ENCODE measurements at regions not wholly inside any gene's neighbourhood (a gene's known extent, or its start where the extent isn't known, plus 50 kb on each side); places are given as distances from the start of the nearest gene placed in this dataset.

DNA sequence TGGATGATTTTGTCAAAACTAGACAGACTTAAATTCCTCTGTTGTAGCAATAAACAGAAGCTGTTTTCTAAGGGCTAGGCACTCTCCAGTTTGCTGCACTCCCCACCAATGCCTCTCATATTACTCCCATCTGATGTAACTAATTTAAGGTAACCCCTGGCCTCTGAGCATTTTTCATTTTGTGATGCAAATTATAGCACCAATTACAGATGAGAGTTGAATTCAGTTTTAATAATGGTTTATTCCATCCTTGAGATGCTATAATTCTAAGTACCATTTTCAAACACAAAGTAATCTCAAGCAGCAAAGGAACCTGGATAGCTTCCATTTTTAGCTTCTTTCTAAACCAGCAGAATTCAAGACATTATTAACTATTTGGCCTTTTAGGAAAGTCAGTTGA, 280.4 kb upstream of the DAB1 start:
- no peak for TF ChIP-seq CTCF (IDR thresholded peaks at IDR 0.05 in 4 of 5, conservative IDR thresholded peaks at IDR 0.05 in 1 of 5)
- no peak for TF ChIP-seq POLR2A (IDR thresholded peaks at IDR 0.05)
